Neural cell (in vitro differentiated cells): ENCODE measurements at regions not wholly inside any gene's neighbourhood (a gene's known extent, or its start where the extent isn't known, plus 50 kb on each side); places are given as distances from the start of the nearest gene placed in this dataset.

Experiments
- EZH2 ChIP-seq: fragments of 200-600, 300-800 bp; shearing (Covaris generic), sonication (generic); IDR thresholded peaks from 2 replicates; pipeline ENCODE4 v1.6.1; 2014; ENCODE audit warnings: antibody characterized with exemption, low read length, borderline replicate concordance, mild to moderate bottlenecking; ENCODE audit not compliant: insufficient read depth, poor library complexity, severe bottlenecking
- TAF1 ChIP-seq: IDR thresholded peaks from 2 replicates; pipeline ENCODE4 v1.6.1; 2012; ENCODE audit warnings: low read depth
- TF ChIP-seq, protein P1 (sequence below): fragments of 450-650 bp; IDR thresholded peaks from 2 replicates; pipeline ENCODE4 v1.5.1; 2014; ENCODE audit warnings: antibody characterized with exemption, mild to moderate bottlenecking, moderate library complexity; ENCODE audit not compliant: poor library complexity, severe bottlenecking

DNA sequence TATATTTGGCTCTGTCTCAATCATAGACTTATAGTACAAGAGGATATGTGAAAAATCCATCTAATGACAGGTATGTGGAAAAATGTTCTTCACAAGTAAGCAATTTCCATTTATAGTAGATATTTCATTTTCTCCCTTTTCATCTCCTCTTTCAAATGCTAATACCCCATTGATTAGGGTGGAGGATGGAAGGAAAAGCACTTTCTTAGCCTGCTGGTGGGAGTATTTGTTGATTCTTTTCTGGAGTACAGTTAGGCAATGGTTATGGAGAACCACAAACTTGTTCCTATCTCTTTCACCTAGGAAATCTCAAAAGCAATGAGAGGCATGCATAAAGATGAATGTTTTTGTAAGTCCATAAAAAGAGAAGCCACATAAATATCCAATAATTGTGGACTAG is 108.0 kb upstream of the CREB5 start:
- TF ChIP-seq, protein P1, sequence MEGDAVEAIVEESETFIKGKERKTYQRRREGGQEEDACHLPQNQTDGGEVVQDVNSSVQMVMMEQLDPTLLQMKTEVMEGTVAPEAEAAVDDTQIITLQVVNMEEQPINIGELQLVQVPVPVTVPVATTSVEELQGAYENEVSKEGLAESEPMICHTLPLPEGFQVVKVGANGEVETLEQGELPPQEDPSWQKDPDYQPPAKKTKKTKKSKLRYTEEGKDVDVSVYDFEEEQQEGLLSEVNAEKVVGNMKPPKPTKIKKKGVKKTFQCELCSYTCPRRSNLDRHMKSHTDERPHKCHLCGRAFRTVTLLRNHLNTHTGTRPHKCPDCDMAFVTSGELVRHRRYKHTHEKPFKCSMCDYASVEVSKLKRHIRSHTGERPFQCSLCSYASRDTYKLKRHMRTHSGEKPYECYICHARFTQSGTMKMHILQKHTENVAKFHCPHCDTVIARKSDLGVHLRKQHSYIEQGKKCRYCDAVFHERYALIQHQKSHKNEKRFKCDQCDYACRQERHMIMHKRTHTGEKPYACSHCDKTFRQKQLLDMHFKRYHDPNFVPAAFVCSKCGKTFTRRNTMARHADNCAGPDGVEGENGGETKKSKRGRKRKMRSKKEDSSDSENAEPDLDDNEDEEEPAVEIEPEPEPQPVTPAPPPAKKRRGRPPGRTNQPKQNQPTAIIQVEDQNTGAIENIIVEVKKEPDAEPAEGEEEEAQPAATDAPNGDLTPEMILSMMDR = no peak
- TF ChIP-seq TAF1 (no peak), EZH2 (no peak)
